ENCODE measurements at regions not wholly inside any gene's neighbourhood (a gene's known extent, or its start where the extent isn't known, plus 50 kb on each side); places are given as distances from the start of the nearest gene placed in this dataset.

DNA sequence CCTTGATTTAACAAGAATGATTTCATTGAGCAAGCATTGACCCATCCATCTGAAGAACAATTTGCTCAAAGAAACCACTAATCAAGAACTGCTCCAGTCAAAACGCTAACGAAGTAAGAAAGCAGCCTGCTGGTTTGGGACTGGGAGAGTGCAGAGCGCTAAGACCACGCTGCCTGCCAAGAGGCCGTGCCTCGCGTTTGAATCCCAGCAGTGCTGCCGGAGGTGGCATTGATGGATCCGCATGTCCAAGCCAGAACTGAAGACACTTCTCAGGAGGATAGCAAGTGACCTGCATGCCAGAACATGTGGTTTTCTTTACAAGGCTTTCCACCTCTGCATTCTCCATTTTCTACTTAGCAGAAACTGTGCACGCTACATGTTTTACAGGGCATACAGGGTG, 105.2 kb upstream of the FOXC1 start:
- Histone ChIP-seq H3K27me3 (ENCODE audit: insufficient read depth, low read length, poor library complexity) (peaks cover 9% of the 10 kb centered on the region), H3K9ac (ENCODE audit: low read depth, low read length) (no peak overlapping the region), H3K79me2 (ENCODE audit: insufficient read depth, low read length) (no peaks in the 10 kb centered on the region), H2AFZ (ENCODE audit: low read depth, low read length) (no peak overlapping the region), H3K36me3 (ENCODE audit: insufficient read depth, low read length) (no peaks in the 10 kb centered on the region), H4K20me1 (ENCODE audit: insufficient read depth, low read length) (no peaks in the 10 kb centered on the region), H3K27ac (ENCODE audit: low read length) (no peak overlapping the region), H3K4me2 (ENCODE audit: insufficient read depth, low read length) (no peak overlapping the region), H3K4me1 (ENCODE audit: insufficient read depth, low read length) (no peaks in the 10 kb centered on the region), H3K9me3 (ENCODE audit: insufficient read depth, low read length, severe bottlenecking) (no peaks in the 10 kb centered on the region), H3K4me3 (ENCODE audit: low read depth in 1 of 2, low read length in 2 of 2) (no peak overlapping the region)
- DNase-seq = no peak
- no peak for ATAC-seq (ENCODE audit: insufficient read depth, low read depth)
- TF ChIP-seq EZH2 (IDR thresholded peaks at IDR 0.05; ENCODE audit: borderline replicate concordance, low read depth, low read length, severe bottlenecking) = no peak
- TF ChIP-seq, protein P1, sequence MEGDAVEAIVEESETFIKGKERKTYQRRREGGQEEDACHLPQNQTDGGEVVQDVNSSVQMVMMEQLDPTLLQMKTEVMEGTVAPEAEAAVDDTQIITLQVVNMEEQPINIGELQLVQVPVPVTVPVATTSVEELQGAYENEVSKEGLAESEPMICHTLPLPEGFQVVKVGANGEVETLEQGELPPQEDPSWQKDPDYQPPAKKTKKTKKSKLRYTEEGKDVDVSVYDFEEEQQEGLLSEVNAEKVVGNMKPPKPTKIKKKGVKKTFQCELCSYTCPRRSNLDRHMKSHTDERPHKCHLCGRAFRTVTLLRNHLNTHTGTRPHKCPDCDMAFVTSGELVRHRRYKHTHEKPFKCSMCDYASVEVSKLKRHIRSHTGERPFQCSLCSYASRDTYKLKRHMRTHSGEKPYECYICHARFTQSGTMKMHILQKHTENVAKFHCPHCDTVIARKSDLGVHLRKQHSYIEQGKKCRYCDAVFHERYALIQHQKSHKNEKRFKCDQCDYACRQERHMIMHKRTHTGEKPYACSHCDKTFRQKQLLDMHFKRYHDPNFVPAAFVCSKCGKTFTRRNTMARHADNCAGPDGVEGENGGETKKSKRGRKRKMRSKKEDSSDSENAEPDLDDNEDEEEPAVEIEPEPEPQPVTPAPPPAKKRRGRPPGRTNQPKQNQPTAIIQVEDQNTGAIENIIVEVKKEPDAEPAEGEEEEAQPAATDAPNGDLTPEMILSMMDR (IDR thresholded peaks at IDR 0.05; ENCODE audit: borderline replicate concordance, extremely low read depth, low read length, poor library complexity, severe bottlenecking) = no peak

DNA sequence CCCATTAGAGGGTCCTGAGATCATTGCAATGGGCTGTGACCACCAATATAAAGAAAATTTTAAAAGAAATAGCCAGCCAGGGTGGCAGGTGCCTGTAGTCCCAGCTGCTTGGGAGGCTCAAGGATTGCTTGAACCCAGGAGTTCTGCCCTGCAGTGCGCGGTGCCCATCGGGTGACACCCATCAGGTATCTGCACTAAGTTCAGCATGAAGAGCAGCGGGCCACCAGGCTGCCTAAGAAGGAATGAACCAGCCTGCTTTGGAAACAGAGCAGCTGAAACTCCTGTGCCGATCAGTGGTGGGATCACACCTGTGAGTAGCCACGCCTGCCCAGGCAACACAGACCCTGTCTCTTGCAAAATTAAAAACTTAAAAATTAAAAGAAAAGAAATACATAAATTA, 102.5 kb upstream of the FOXC1 start:
- H3K4me2 ChIP-seq (ENCODE audit: insufficient read depth, low read length) = no peak overlapping the region
- no peak overlapping the region for H3K4me3 ChIP-seq (ENCODE audit: low read depth in 1 of 2, low read length in 2 of 2)
- no peak for ATAC-seq (ENCODE audit: insufficient read depth, low read depth)
- no peaks in the 10 kb centered on the region for H3K4me1 ChIP-seq (ENCODE audit: insufficient read depth, low read length)
- TF ChIP-seq, protein P1 (IDR thresholded peaks at IDR 0.05; ENCODE audit: borderline replicate concordance, extremely low read depth, low read length, poor library complexity, severe bottlenecking) = no peak
- no peak for TF ChIP-seq EZH2 (IDR thresholded peaks at IDR 0.05; ENCODE audit: borderline replicate concordance, low read depth, low read length, severe bottlenecking)
- H2AFZ ChIP-seq (ENCODE audit: low read depth, low read length) = no peak overlapping the region
- no peak for DNase-seq
- no peaks in the 10 kb centered on the region for H4K20me1 ChIP-seq (ENCODE audit: insufficient read depth, low read length)
- peaks cover 9% of the 10 kb centered on the region for H3K27me3 ChIP-seq (ENCODE audit: insufficient read depth, low read length, poor library complexity)
- no peak overlapping the region for H3K27ac ChIP-seq (ENCODE audit: low read length)
- H3K9ac ChIP-seq (ENCODE audit: low read depth, low read length) = no peak overlapping the region
- H3K9me3 ChIP-seq (ENCODE audit: insufficient read depth, low read length, severe bottlenecking) = no peaks in the 10 kb centered on the region
- H3K79me2 ChIP-seq (ENCODE audit: insufficient read depth, low read length) = no peaks in the 10 kb centered on the region
- H3K36me3 ChIP-seq (ENCODE audit: insufficient read depth, low read length) = no peaks in the 10 kb centered on the region

DNA sequence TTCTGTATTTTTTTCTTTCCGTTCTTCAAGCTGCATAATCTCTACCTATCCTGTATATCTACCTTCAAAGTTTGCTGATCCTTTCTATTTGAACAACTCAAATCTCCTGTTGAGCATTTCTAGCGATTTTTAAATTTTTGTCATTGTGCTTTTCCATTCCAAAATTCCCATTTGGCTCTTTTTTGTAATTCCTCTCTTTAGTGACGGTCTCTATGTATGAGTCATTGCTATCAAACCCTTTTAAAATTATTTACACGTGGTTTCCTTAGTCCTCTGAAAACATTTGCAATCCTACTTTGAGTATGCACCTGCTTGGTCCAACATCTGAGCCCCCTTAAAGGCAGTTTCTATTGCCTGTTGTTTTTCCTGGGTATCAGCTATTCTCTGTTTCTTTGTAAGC, 100.5 kb upstream of the FOXC1 start:
- no peak for ATAC-seq (ENCODE audit: insufficient read depth, low read depth)
- no peak for DNase-seq
- no peaks in the 10 kb centered on the region for H3K4me1 ChIP-seq (ENCODE audit: insufficient read depth, low read length)
- H3K9me3 ChIP-seq (ENCODE audit: insufficient read depth, low read length, severe bottlenecking) = no peaks in the 10 kb centered on the region
- H3K4me3 ChIP-seq (ENCODE audit: low read depth in 1 of 2, low read length in 2 of 2) = no peak overlapping the region
- H2AFZ ChIP-seq (ENCODE audit: low read depth, low read length) = no peak overlapping the region
- H3K36me3 ChIP-seq (ENCODE audit: insufficient read depth, low read length) = no peaks in the 10 kb centered on the region
- H3K79me2 ChIP-seq (ENCODE audit: insufficient read depth, low read length) = no peaks in the 10 kb centered on the region
- peaks cover 11% of the 10 kb centered on the region for H3K27me3 ChIP-seq (ENCODE audit: insufficient read depth, low read length, poor library complexity)
- no peak overlapping the region for H3K27ac ChIP-seq (ENCODE audit: low read length)
- no peak overlapping the region for H3K9ac ChIP-seq (ENCODE audit: low read depth, low read length)
- H4K20me1 ChIP-seq (ENCODE audit: insufficient read depth, low read length) = no peaks in the 10 kb centered on the region
- TF ChIP-seq, protein P1 (IDR thresholded peaks at IDR 0.05; ENCODE audit: borderline replicate concordance, extremely low read depth, low read length, poor library complexity, severe bottlenecking) = no peak
- no peak for TF ChIP-seq EZH2 (IDR thresholded peaks at IDR 0.05; ENCODE audit: borderline replicate concordance, low read depth, low read length, severe bottlenecking)
- no peak overlapping the region for H3K4me2 ChIP-seq (ENCODE audit: insufficient read depth, low read length)

DNA sequence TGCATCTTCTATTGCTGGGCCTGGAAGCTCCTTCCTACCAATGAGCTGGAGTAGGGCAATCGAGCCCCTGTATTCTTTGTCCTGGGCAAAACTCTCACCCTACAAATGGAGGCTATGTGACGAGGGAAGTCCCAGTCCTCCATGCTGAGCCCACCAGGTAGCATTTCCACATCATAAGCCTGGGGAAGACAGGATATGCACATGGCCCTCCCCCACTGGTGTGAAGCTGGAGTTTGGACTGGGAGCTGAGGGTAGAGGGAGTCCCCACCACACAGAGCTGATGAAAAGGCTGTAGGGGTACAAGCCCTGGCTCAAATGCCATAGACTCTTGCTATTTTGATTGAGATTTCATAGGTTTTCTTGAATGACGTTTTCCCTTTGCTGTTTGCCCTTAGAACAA, 99.5 kb upstream of the FOXC1 start:
- ATAC-seq (ENCODE audit: insufficient read depth, low read depth) = no peak
- Histone ChIP-seq H3K4me1 (ENCODE audit: insufficient read depth, low read length) (no peaks in the 10 kb centered on the region), H3K4me2 (ENCODE audit: insufficient read depth, low read length) (no peak overlapping the region), H3K27me3 (ENCODE audit: insufficient read depth, low read length, poor library complexity) (peaks cover 5% of the 10 kb centered on the region), H2AFZ (ENCODE audit: low read depth, low read length) (no peak overlapping the region), H3K27ac (ENCODE audit: low read length) (no peak overlapping the region), H3K36me3 (ENCODE audit: insufficient read depth, low read length) (no peaks in the 10 kb centered on the region), H3K9me3 (ENCODE audit: insufficient read depth, low read length, severe bottlenecking) (no peaks in the 10 kb centered on the region), H3K9ac (ENCODE audit: low read depth, low read length) (no peak overlapping the region), H4K20me1 (ENCODE audit: insufficient read depth, low read length) (no peaks in the 10 kb centered on the region), H3K4me3 (ENCODE audit: low read depth in 1 of 2, low read length in 2 of 2) (no peak overlapping the region), H3K79me2 (ENCODE audit: insufficient read depth, low read length) (no peaks in the 10 kb centered on the region)
- TF ChIP-seq, protein P1 (IDR thresholded peaks at IDR 0.05; ENCODE audit: borderline replicate concordance, extremely low read depth, low read length, poor library complexity, severe bottlenecking) = no peak
- TF ChIP-seq EZH2 (IDR thresholded peaks at IDR 0.05; ENCODE audit: borderline replicate concordance, low read depth, low read length, severe bottlenecking) = no peak
- DNase-seq = no peak

Data from DND-41 (cell line).